Lower leg skin (tissue), 4 donors: ENCODE measurements at regions not wholly inside any gene's neighbourhood (a gene's known extent, or its start where the extent isn't known, plus 50 kb on each side); places are given as distances from the start of the nearest gene placed in this dataset.
"Not testable (repeated sequence)": the region's sequence is repeated elsewhere in the genome, so short reads cannot be mapped to it uniquely, and the experiment has no call there.

Experiments
- DNase-seq, 2 donors: peaks; one replicate each; pipeline ENCODE4 v3.0.0-alpha.2; 2019; ENCODE audit warnings: low spot score in 2 of 2
- H3K4me3 ChIP-seq: fragments of 200-600 bp; sonication (generic); 2 replicates; pipeline ENCODE4 v1.5.1; 2017; ENCODE audit warnings: mild to moderate bottlenecking, low read depth; ENCODE audit not compliant: poor library complexity, severe bottlenecking
- CTCF ChIP-seq, 3 donors: fragments of 450-650 bp; IDR thresholded peaks; one replicate each; pipeline ENCODE4 v1.5.1; 2016; ENCODE audit warnings: antibody characterized with exemption in 3 of 3, mild to moderate bottlenecking in 3 of 3, moderate library complexity in 2 of 3
- POLR2A ChIP-seq, 2 donors: fragments of 450-650 bp; IDR thresholded peaks; one replicate each; pipeline ENCODE4 v1.6.1; 2016 to 2017; ENCODE audit warnings: antibody characterized with exemption in 2 of 2, mild to moderate bottlenecking in 1 of 2, moderate library complexity in 1 of 2
- WGBS, 2 donors: methylation state at CpG; one replicate each; pipeline ENCODE4 v1.1.5; 2018; 5-methylcytosine and 5-hydroxymethylcytosine counted together
- intact Hi-C: fragments of 100-400 bp; cut with DNase I; formaldehyde crosslinking; loops from one replicate; pipeline ENCODE4 v1.15.0; 2023; ENCODE audit warnings: low total_unique reads

GRCh38 chr6:60737764-60738425, 1548.1 kb downstream of the KHDRBS2 start:
- DNase-seq, intact Hi-C loops, H3K4me3 ChIP-seq: not testable (repeated sequence)
- 70 to 77% methylated on average over 2 of the region's 2 CpGs for WGBS, 2 donors

GRCh38 chr6:60737315-60737714, 1548.7 kb downstream of the KHDRBS2 start:
- H3K4me3 ChIP-seq, DNase-seq, intact Hi-C loops: not testable (repeated sequence)
- WGBS, 2 donors: 62 to 66% methylated on average over 6 of the region's 6 CpGs

- DNase-seq, H3K4me3 ChIP-seq, intact Hi-C loops: not testable (repeated sequence)
- 64 to 65% methylated on average over 5 of the region's 5 CpGs for WGBS, 2 donors
These were observed 1562.1 kb downstream of the KHDRBS2 start for GRCh38 chr6:60723935-60724334.

- WGBS, 2 donors: 67 to 79% methylated on average over 3 of the region's 4 CpGs
These were observed 1590.8 kb downstream of the KHDRBS2 start for GRCh38 chr6:60695232-60695631.

GRCh38 chr6:60687085-60687484, 1598.9 kb downstream of the KHDRBS2 start:
- intact Hi-C loops: no loop called here
- no peak for DNase-seq
- 72 to 78% methylated on average over 1 of the region's 1 CpG for WGBS, 2 donors

More at GRCh38 chr6:60695232-60695631, 1590.8 kb downstream of the KHDRBS2 start:
- intact Hi-C loops: no loop called here
- no peak for DNase-seq
- TF ChIP-seq CTCF (IDR thresholded peaks at IDR 0.05) (no peak), POLR2A (IDR thresholded peaks at IDR 0.05) (no peak)
- no peak overlapping the region for H3K4me3 ChIP-seq

GRCh38 chr6:60681806-60682205, 1604.2 kb downstream of the KHDRBS2 start:
- TF ChIP-seq POLR2A (IDR thresholded peaks at IDR 0.05): no peak
- no peak for TF ChIP-seq CTCF (IDR thresholded peaks at IDR 0.05)
- intact Hi-C loops: no loop called here
- no peak for DNase-seq
- no peak overlapping the region for H3K4me3 ChIP-seq

More at GRCh38 chr6:60687085-60687484, 1598.9 kb downstream of the KHDRBS2 start:
- TF ChIP-seq POLR2A (IDR thresholded peaks at IDR 0.05): no peak
- no peak overlapping the region for H3K4me3 ChIP-seq

GRCh38 chr6:60679175-60679574, 1606.8 kb downstream of the KHDRBS2 start:
- WGBS, 2 donors: 72 to 87% methylated on average over 2 of the region's 2 CpGs
- intact Hi-C loops: no loop called here
- no peak overlapping the region for H3K4me3 ChIP-seq
- DNase-seq: no peak
- TF ChIP-seq POLR2A (IDR thresholded peaks at IDR 0.05) (no peak), CTCF (IDR thresholded peaks at IDR 0.05) (no peak)

- intact Hi-C loops: no loop called here
- no peak for DNase-seq
- no peak overlapping the region for H3K4me3 ChIP-seq
- no peak for TF ChIP-seq CTCF (IDR thresholded peaks at IDR 0.05)
- TF ChIP-seq POLR2A (IDR thresholded peaks at IDR 0.05): no peak
These were observed 1614.7 kb downstream of the KHDRBS2 start for GRCh38 chr6:60671369-60671768.
